Right atrium auricular region (tissue), 2 donors: ENCODE measurements at regions not wholly inside any gene's neighbourhood (a gene's known extent, or its start where the extent isn't known, plus 50 kb on each side); places are given as distances from the start of the nearest gene placed in this dataset.

Source experiments
- DNase-seq: peaks from one replicate; pipeline ENCODE4 v3.0.0-alpha.2; 2019; ENCODE audit warnings: low spot score
- H3K27ac ChIP-seq, 2 donors: fragments of 200-600 bp; sonication (generic); 1 replicate in 1 of 2; 2 replicates in 1 of 2; pipeline ENCODE4 v1.5.1; 2016 to 2019
- H3K27me3 ChIP-seq, 2 donors: fragments of 200-600 bp; sonication (generic); one replicate each; pipeline versions ENCODE4 v1.5.1 to v1.6.0; 2017 to 2019
- H3K36me3 ChIP-seq: fragments of 200-600 bp; sonication (generic); one replicate; pipeline ENCODE4 v1.5.1; 2016
- H3K4me1 ChIP-seq, 2 donors: fragments of 200-600 bp; sonication (generic); one replicate each; pipeline versions ENCODE4 v1.5.1 to v1.6.0; 2017 to 2019
- H3K4me3 ChIP-seq, 2 donors: fragments of 200-600 bp; sonication (generic); 1 replicate in 1 of 2; 2 replicates in 1 of 2; pipeline ENCODE4 v1.5.1; 2017 to 2019; ENCODE audit warnings: mild to moderate bottlenecking in 1 of 2, moderate library complexity in 1 of 2
- H3K9me3 ChIP-seq, 2 donors: fragments of 200-600 bp; sonication (generic); one replicate each; pipeline ENCODE4 v1.5.1; 2019
- CTCF ChIP-seq, 2 donors: fragments of 200-600 bp; sonication (generic); IDR thresholded peaks; one replicate each; pipeline ENCODE4 v1.5.1; 2019; ENCODE audit warnings: antibody characterized with exemption in 2 of 2

DNA sequence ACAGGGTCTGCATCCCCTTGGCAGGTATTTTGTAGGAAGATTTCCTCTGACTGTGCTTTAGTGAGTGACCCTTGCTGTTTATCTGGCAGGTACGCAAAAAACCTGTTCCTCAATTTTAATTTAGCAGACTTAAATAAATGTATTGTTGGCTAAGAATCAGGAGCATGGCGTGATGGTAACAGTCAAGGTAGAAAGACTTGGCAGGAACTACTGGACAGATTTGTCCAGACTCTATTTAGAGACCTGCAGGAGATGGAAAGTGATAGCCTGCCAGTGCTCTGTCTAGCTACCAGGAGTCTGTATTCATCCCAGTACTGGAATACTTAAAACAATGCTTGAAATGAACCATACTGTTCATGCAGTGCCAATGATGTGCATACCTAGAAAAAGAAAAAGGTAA, 78.8 kb upstream of the MAST4 start:
- no peak for TF ChIP-seq CTCF (IDR thresholded peaks at IDR 0.05)
- Histone ChIP-seq H3K4me3 (no peak overlapping the region), H3K9me3 (peaks cover 0 to 18% of the 10 kb centered on the region in 2 donors), H3K27me3 (no peaks in the 10 kb centered on the region), H3K36me3 (no peaks in the 10 kb centered on the region), H3K27ac (no peak overlapping the region), H3K4me1 (no peaks in the 10 kb centered on the region)
- no peak for DNase-seq

DNA sequence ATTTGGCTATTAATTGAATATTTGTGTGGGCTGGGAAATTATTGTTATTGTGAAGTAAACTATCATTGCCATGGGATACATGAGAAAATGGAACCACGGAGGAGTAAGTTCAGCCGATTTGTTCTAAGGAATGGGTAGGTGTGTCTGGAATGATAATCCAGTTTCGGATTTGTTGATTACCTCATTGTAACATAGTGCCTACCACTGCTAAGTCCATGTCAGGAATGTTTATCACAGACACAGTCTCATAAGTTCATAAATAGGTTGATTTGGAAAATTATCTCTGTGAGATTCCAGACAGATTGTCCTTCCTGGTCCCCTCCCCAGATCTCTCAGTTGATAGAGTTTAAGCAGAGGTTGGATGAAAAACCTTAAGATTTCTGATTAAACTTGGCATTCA, 78.1 kb upstream of the MAST4 start:
- no peak overlapping the region for H3K27ac ChIP-seq
- H3K36me3 ChIP-seq: no peaks in the 10 kb centered on the region
- no peak for DNase-seq
- H3K27me3 ChIP-seq: no peaks in the 10 kb centered on the region
- H3K4me3 ChIP-seq: no peak overlapping the region
- H3K9me3 ChIP-seq: peaks cover 0 to 18% of the 10 kb centered on the region in 2 donors
- TF ChIP-seq CTCF (IDR thresholded peaks at IDR 0.05): no peak
- no peaks in the 10 kb centered on the region for H3K4me1 ChIP-seq

- no peaks in the 10 kb centered on the region for H3K4me1 ChIP-seq
- H3K27me3 ChIP-seq: no peaks in the 10 kb centered on the region
- H3K36me3 ChIP-seq: no peaks in the 10 kb centered on the region
- H3K9me3 ChIP-seq: peaks cover 0 to 18% of the 10 kb centered on the region in 2 donors
- no peak overlapping the region for H3K27ac ChIP-seq
- DNase-seq: no peak
- H3K4me3 ChIP-seq: no peak overlapping the region
- no peak for TF ChIP-seq CTCF (IDR thresholded peaks at IDR 0.05)
Observed at GRCh38 chr5:66518753-66519152, 77.4 kb upstream of the MAST4 start.

GRCh38 chr5:66519626-66520025, 76.6 kb upstream of the MAST4 start:
- Histone ChIP-seq H3K4me1 (no peaks in the 10 kb centered on the region), H3K4me3 (no peak overlapping the region), H3K27ac (no peak overlapping the region), H3K36me3 (no peaks in the 10 kb centered on the region), H3K27me3 (no peaks in the 10 kb centered on the region), H3K9me3 (peaks cover 0 to 18% of the 10 kb centered on the region in 2 donors)
- no peak for DNase-seq
- TF ChIP-seq CTCF (IDR thresholded peaks at IDR 0.05): no peak

DNA sequence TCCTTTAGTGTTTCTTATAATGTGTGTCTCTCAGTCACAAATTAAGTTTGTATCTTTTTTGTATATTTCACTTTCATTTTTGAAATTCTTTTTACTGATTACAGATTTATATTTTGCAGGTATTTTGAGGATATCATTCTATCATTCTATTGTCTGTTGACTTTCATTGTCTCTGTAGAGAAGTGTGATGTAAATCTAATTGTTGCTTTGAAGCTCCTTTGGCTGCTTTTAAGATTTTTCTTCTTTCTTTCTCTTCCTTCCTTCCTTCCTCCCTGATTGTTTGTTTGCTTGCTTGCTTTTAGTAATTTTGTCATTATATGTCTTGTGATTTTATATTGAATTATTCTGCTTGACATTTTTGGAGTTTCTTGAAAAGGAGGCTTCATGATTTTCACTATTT, 75.3 kb upstream of the MAST4 start:
- no peak for TF ChIP-seq CTCF (IDR thresholded peaks at IDR 0.05)
- H3K36me3 ChIP-seq: no peaks in the 10 kb centered on the region
- H3K27me3 ChIP-seq: no peaks in the 10 kb centered on the region
- H3K27ac ChIP-seq: no peak overlapping the region
- peaks cover 0 to 18% of the 10 kb centered on the region in 2 donors for H3K9me3 ChIP-seq
- no peaks in the 10 kb centered on the region for H3K4me1 ChIP-seq
- H3K4me3 ChIP-seq: no peak overlapping the region
- DNase-seq: no peak

GRCh38 chr5:66527478-66528035, 68.6 kb upstream of the MAST4 start:
- DNase-seq: no peak
- TF ChIP-seq CTCF (IDR thresholded peaks at IDR 0.05): no peak
- H3K27ac ChIP-seq: no peak overlapping the region
- no peak overlapping the region for H3K4me3 ChIP-seq
- H3K27me3 ChIP-seq: no peaks in the 10 kb centered on the region
- H3K4me1 ChIP-seq: no peaks in the 10 kb centered on the region
- H3K9me3 ChIP-seq: no peaks in the 10 kb centered on the region
- no peaks in the 10 kb centered on the region for H3K36me3 ChIP-seq
